Psoas muscle (tissue), 7 donors: ENCODE measurements at regions not wholly inside any gene's neighbourhood (a gene's known extent, or its start where the extent isn't known, plus 50 kb on each side); places are given as distances from the start of the nearest gene placed in this dataset.

Source experiments
- ATAC-seq, 4 donors: fragments of 200-7000 bp; cut with Tn5 transposase; one replicate each; pipeline ENCODE4 v1.9.1; 2020; ENCODE audit warnings: moderate library complexity in 3 of 4, mild to moderate bottlenecking in 2 of 4
- DNase-seq, 2 donors: peaks; one replicate each; pipeline ENCODE4 v3.0.0-alpha.2; 2020
- H3K27ac ChIP-seq: fragments of 200-600 bp; one replicate; pipeline ENCODE4 v1.8.0; 2022
- H3K27me3 ChIP-seq, 3 donors: fragments of 200-600 bp in 1 of 3; one replicate each; pipeline versions ENCODE4 v1.6.1 to v1.8.0; 2013 to 2022; ENCODE audit warnings: low read length in 2 of 3, mild to moderate bottlenecking in 2 of 3, moderate library complexity in 1 of 3; ENCODE audit not compliant: insufficient read depth in 3 of 3
- H3K36me3 ChIP-seq, 2 donors: fragments of 200-600 bp in 1 of 2; one replicate each; pipeline versions ENCODE4 v1.6.1 to v1.8.0; 2013 to 2022; ENCODE audit warnings: low read depth in 1 of 2, mild to moderate bottlenecking in 1 of 2, moderate library complexity in 1 of 2; ENCODE audit not compliant: insufficient read depth in 1 of 2
- H3K4me1 ChIP-seq: fragments of 200-600 bp; one replicate; pipeline ENCODE4 v1.8.0; 2022
- H3K4me3 ChIP-seq: fragments of 200-600 bp; one replicate; pipeline ENCODE4 v1.8.0; 2022; ENCODE audit warnings: mild to moderate bottlenecking
- H3K9me3 ChIP-seq: fragments of 200-600 bp; one replicate; pipeline ENCODE4 v1.8.0; 2022
- CTCF ChIP-seq: fragments of 200-600 bp; IDR thresholded peaks from one replicate; pipeline ENCODE4 v1.8.0; 2022; ENCODE audit warnings: antibody characterized with exemption
- WGBS, 3 donors: extraction: QIAGEN DNeasy Blood & Tissue Kit; methylation state at CpG; one replicate each; pipeline versions ENCODE4 v1.1.6 to v1.1.7; 2013; 5-methylcytosine and 5-hydroxymethylcytosine counted together
- intact Hi-C, 2 donors: fragments of 100-400 bp; cut with DNase I; formaldehyde crosslinking; loops; one replicate each; pipeline versions ENCODE4 v1.11.0 to v1.14.2; 2022
- donor health status: healthy with polysubstance abuse.
- donor health status: DM: no; HTN: no; CAD: no; lungs with moderate emphysema.
- donor health status: Bipolar disorder and iron deficiency.
- donor health status: healthy.
- donor health status: DM: yes; HTN: yes; CAD: no.
- donor health status: DM: no; HTN: no; CAD: no.
- donor health status: DM: yes; HTN: yes; CAD: no.

- Histone ChIP-seq H3K4me3 (no peak overlapping the region), H3K9me3 (no peaks in the 10 kb centered on the region), H3K27ac (no peak overlapping the region), H3K4me1 (no peaks in the 10 kb centered on the region), H3K36me3 (no peaks in the 10 kb centered on the region), H3K27me3 (no peaks in the 10 kb centered on the region)
- 8 to 26% (median 19%) methylated on average over 2 of the region's 2 CpGs for WGBS, 3 donors
- DNase-seq: no peak
- TF ChIP-seq CTCF: no peak
- ATAC-seq: no peak
- intact Hi-C loops: no loop called here
Observed at GRCh38 chr1:95685081-95685480, 451.1 kb downstream of the RWDD3 start.

GRCh38 chr1:95686217-95686616, 452.2 kb downstream of the RWDD3 start:
- ATAC-seq (no peak), DNase-seq (no peak)
- Histone ChIP-seq H3K27ac (no peak overlapping the region), H3K36me3 (no peaks in the 10 kb centered on the region), H3K9me3 (no peaks in the 10 kb centered on the region), H3K4me1 (no peaks in the 10 kb centered on the region), H3K4me3 (no peak overlapping the region), H3K27me3 (no peaks in the 10 kb centered on the region)
- intact Hi-C loops: no loop called here
- TF ChIP-seq CTCF: no peak

GRCh38 chr1:95699149-95699953, 465.3 kb downstream of the RWDD3 start:
- H3K4me3 ChIP-seq: no peak overlapping the region
- intact Hi-C loops: no loop called here
- no peak overlapping the region for H3K27ac ChIP-seq
- H3K36me3 ChIP-seq: no peaks in the 10 kb centered on the region
- H3K9me3 ChIP-seq: peaks cover 17% of the 10 kb centered on the region
- ATAC-seq (no peak), DNase-seq (no peak)
- no peaks in the 10 kb centered on the region for H3K27me3 ChIP-seq
- no peak for TF ChIP-seq CTCF
- H3K4me1 ChIP-seq: no peaks in the 10 kb centered on the region
- 48 to 51% (median 50%) methylated on average over 3 of the region's 3 CpGs for WGBS, 3 donors

- H3K4me3 ChIP-seq: no peak overlapping the region
- H3K27me3 ChIP-seq: no peaks in the 10 kb centered on the region
- no peaks in the 10 kb centered on the region for H3K36me3 ChIP-seq
- no peaks in the 10 kb centered on the region for H3K4me1 ChIP-seq
- WGBS, 3 donors: 71 to 88% (median 83%) methylated on average over 4 of the region's 4 CpGs
- DNase-seq (peak in 1 of 2 donors; percentile 28), ATAC-seq (no peak)
- no peak for TF ChIP-seq CTCF
- intact Hi-C loops: no loop called here
- H3K27ac ChIP-seq: no peak overlapping the region
- peaks cover 23% of the 10 kb centered on the region for H3K9me3 ChIP-seq
Observed at GRCh38 chr1:95701450-95702173, 467.6 kb downstream of the RWDD3 start.
